ENCODE measurements at regions not wholly inside any gene's neighbourhood (a gene's known extent, or its start where the extent isn't known, plus 50 kb on each side); places are given as distances from the start of the nearest gene placed in this dataset.

GRCh38 chr2:121037480-121037879 lies 247.5 kb downstream of the TFCP2L1 start:
- no peak for DNase-seq

GRCh38 chr2:121038031-121038430 lies 247.0 kb downstream of the TFCP2L1 start:
- no peak for DNase-seq

- DNase-seq = no peak
These were observed 246.6 kb downstream of the TFCP2L1 start for GRCh38 chr2:121038431-121038830.

- DNase-seq = no peak
These were observed 245.9 kb downstream of the TFCP2L1 start for GRCh38 chr2:121038891-121039616.

GRCh38 chr2:121039679-121040078 lies 245.3 kb downstream of the TFCP2L1 start:
- DNase-seq = no peak

GRCh38 chr2:121041516-121041915 lies 243.5 kb downstream of the TFCP2L1 start:
- no peak for DNase-seq

- no peak for DNase-seq
These were observed 241.8 kb downstream of the TFCP2L1 start for GRCh38 chr2:121043061-121043826.

GRCh38 chr2:121043827-121044222 lies 241.2 kb downstream of the TFCP2L1 start:
- DNase-seq = no peak

- no peak for DNase-seq
These were observed 240.6 kb downstream of the TFCP2L1 start for GRCh38 chr2:121044412-121044811.

- DNase-seq = no peak
These were observed 239.8 kb downstream of the TFCP2L1 start for GRCh38 chr2:121045245-121045644.

- no peak for DNase-seq
These were observed 238.7 kb downstream of the TFCP2L1 start for GRCh38 chr2:121046335-121046734.

GRCh38 chr2:121047383-121047782 lies 237.6 kb downstream of the TFCP2L1 start:
- DNase-seq = no peak

- DNase-seq = no peak
These were observed 235.9 kb downstream of the TFCP2L1 start for GRCh38 chr2:121049131-121049530.

GRCh38 chr2:121049950-121050585 lies 234.9 kb downstream of the TFCP2L1 start:
- DNase-seq = no peak

GRCh38 chr2:121051311-121051710 lies 233.7 kb downstream of the TFCP2L1 start:
- DNase-seq = no peak

GRCh38 chr2:121052023-121052422 lies 233.0 kb downstream of the TFCP2L1 start:
- no peak for DNase-seq

- no peak for DNase-seq
These were observed 232.5 kb downstream of the TFCP2L1 start for GRCh38 chr2:121052521-121052920.

- no peak for DNase-seq
These were observed 229.9 kb downstream of the TFCP2L1 start for GRCh38 chr2:121055088-121055487.

GRCh38 chr2:121055501-121055900 lies 229.5 kb downstream of the TFCP2L1 start:
- no peak for DNase-seq

- DNase-seq = no peak
These were observed 226.0 kb downstream of the TFCP2L1 start for GRCh38 chr2:121058852-121059558.

- no peak for DNase-seq
These were observed 225.1 kb downstream of the TFCP2L1 start for GRCh38 chr2:121059651-121060649.

GRCh38 chr2:121061633-121062032 lies 223.4 kb downstream of the TFCP2L1 start:
- DNase-seq = no peak
